Epidermal melanocyte (primary cell): ENCODE measurements at regions not wholly inside any gene's neighbourhood (a gene's known extent, or its start where the extent isn't known, plus 50 kb on each side); places are given as distances from the start of the nearest gene placed in this dataset.
"Not testable (repeated sequence)": the region's sequence is repeated elsewhere in the genome, so short reads cannot be mapped to it uniquely, and the experiment has no call there.

ENCODE experiments used
- DNase-seq: peaks from one replicate; pipeline ENCODE4 v3.0.0; 2011; ENCODE audit warnings: low spot score; ENCODE audit not compliant: insufficient read length

- no peak for DNase-seq
Observed at GRCh38 chr12:86621957-86622356, 365.8 kb upstream of the MGAT4C start.

- no peak for DNase-seq
Observed at GRCh38 chr12:86613311-86613710, 357.1 kb upstream of the MGAT4C start.

- DNase-seq = no peak
Observed at GRCh38 chr12:86608638-86609037, 352.4 kb upstream of the MGAT4C start.

GRCh38 chr12:86601550-86602308 is 345.5 kb upstream of the MGAT4C start:
- no peak for DNase-seq

GRCh38 chr12:86600664-86601231 is 344.6 kb upstream of the MGAT4C start:
- no peak for DNase-seq

GRCh38 chr12:86597431-86597830 is 341.2 kb upstream of the MGAT4C start:
- DNase-seq = no peak

GRCh38 chr12:86590296-86590695 is 334.1 kb upstream of the MGAT4C start:
- DNase-seq = no peak

GRCh38 chr12:86574143-86574542 is 318.0 kb upstream of the MGAT4C start:
- no peak for DNase-seq

GRCh38 chr12:86572455-86572854 is 316.3 kb upstream of the MGAT4C start:
- DNase-seq = no peak

GRCh38 chr12:86565038-86565437 is 308.8 kb upstream of the MGAT4C start:
- DNase-seq = no peak

- DNase-seq = not testable (repeated sequence)
Observed at GRCh38 chr12:86555491-86555890, 299.3 kb upstream of the MGAT4C start.

- no peak for DNase-seq
Observed at GRCh38 chr12:86551146-86551571, 295.0 kb upstream of the MGAT4C start.

- no peak for DNase-seq
Observed at GRCh38 chr12:86550218-86551145, 294.3 kb upstream of the MGAT4C start.

GRCh38 chr12:86543716-86544115 is 287.5 kb upstream of the MGAT4C start:
- no peak for DNase-seq

- DNase-seq = no peak
Observed at GRCh38 chr12:86530996-86531655, 274.9 kb upstream of the MGAT4C start.

GRCh38 chr12:86526060-86526595 is 269.9 kb upstream of the MGAT4C start:
- no peak for DNase-seq

GRCh38 chr12:86523844-86524243 is 267.7 kb upstream of the MGAT4C start:
- DNase-seq = no peak

GRCh38 chr12:86521870-86522269 is 265.7 kb upstream of the MGAT4C start:
- DNase-seq = no peak

GRCh38 chr12:86513226-86513625 is 257.0 kb upstream of the MGAT4C start:
- DNase-seq = peak; percentile 17

GRCh38 chr12:86496595-86496994 is 240.4 kb upstream of the MGAT4C start:
- no peak for DNase-seq

- DNase-seq = no peak
Observed at GRCh38 chr12:86484473-86484872, 228.3 kb upstream of the MGAT4C start.
